CD14-positive monocyte (primary cell): ENCODE measurements at regions not wholly inside any gene's neighbourhood (a gene's known extent, or its start where the extent isn't known, plus 50 kb on each side); places are given as distances from the start of the nearest gene placed in this dataset.
"Not testable (repeated sequence)": the region's sequence is repeated elsewhere in the genome, so short reads cannot be mapped to it uniquely, and the experiment has no call there.

Experiments used
- DNase-seq, 3 donors: peaks; one replicate each; pipeline ENCODE4 v3.0.0-alpha.2; 2011 to 2022
- H2AFZ ChIP-seq: 2 replicates; pipeline ENCODE4 v1.6.0; 2012; ENCODE audit warnings: mild to moderate bottlenecking, low read depth, low read length, inconsistent platforms; ENCODE audit not compliant: insufficient read depth, poor library complexity, severe bottlenecking
- H3K27ac ChIP-seq, 2 donors: 1 replicate in 1 of 2; 2 replicates in 1 of 2; pipeline ENCODE4 v1.5.1; 2012 to 2013; ENCODE audit warnings: low read length in 2 of 2, control low read depth in 1 of 2, inconsistent platforms in 1 of 2, low read depth in 1 of 2, mild to moderate bottlenecking in 1 of 2
- H3K27me3 ChIP-seq, 2 donors: one replicate each; pipeline versions ENCODE4 v1.6.0 to v1.6.1; 2011 to 2013; ENCODE audit warnings: low read length in 2 of 2; ENCODE audit not compliant: control insufficient read depth in 2 of 2, insufficient read depth in 2 of 2
- H3K36me3 ChIP-seq, 2 donors: replicated peaks in 1 of 2; 1 replicate in 1 of 2; 2 replicates in 1 of 2; pipeline versions ENCODE4 v1.5.1 to v1.6.1; 2012 to 2013; ENCODE audit warnings: low read length in 2 of 2, control low read depth in 1 of 2, inconsistent platforms in 1 of 2, mild to moderate bottlenecking in 1 of 2; ENCODE audit not compliant: insufficient read depth in 2 of 2, control insufficient read depth in 1 of 2
- H3K4me1 ChIP-seq, 2 donors: 1 replicate in 1 of 2; 2 replicates in 1 of 2; pipeline versions ENCODE4 v1.5.1 to v1.6.1; 2012 to 2013; ENCODE audit warnings: low read length in 2 of 2, control low read depth in 1 of 2, inconsistent platforms in 1 of 2, mild to moderate bottlenecking in 1 of 2, moderate library complexity in 1 of 2; ENCODE audit not compliant: insufficient read depth in 2 of 2, control insufficient read depth in 1 of 2
- H3K4me2 ChIP-seq: replicated peaks from 2 replicates; pipeline ENCODE3; 2012; ENCODE audit warnings: low read length, moderate library complexity, mild to moderate bottlenecking; ENCODE audit not compliant: poor library complexity, severe bottlenecking; ENCODE audit errors: extremely low read depth
- H3K4me3 ChIP-seq, 3 experiments: fragments of 200-600 bp in 1 of 3; sonication (generic) in 1 of 3; replicated peaks in 1 of 3; 1 replicate in 2 of 3; 2 replicates in 1 of 3; pipeline ENCODE4 v1.5.1; 2011 to 2013; ENCODE audit warnings: low read length in 3 of 3, mild to moderate bottlenecking in 3 of 3, control low read depth in 2 of 3, low read depth in 2 of 3, inconsistent platforms in 1 of 3, moderate library complexity in 1 of 3
- H3K79me2 ChIP-seq: 2 replicates; pipeline ENCODE4 v1.6.0; 2012; ENCODE audit warnings: mild to moderate bottlenecking, control low read depth, inconsistent platforms, low read length, moderate library complexity; ENCODE audit not compliant: insufficient read depth
- H3K9ac ChIP-seq: 2 replicates; pipeline ENCODE4 v1.6.0; 2017; ENCODE audit warnings: low read length, mild to moderate bottlenecking; ENCODE audit not compliant: insufficient read depth, poor library complexity, severe bottlenecking
- H3K9me3 ChIP-seq, 2 donors: replicated peaks in 1 of 2; 1 replicate in 1 of 2; 2 replicates in 1 of 2; pipeline versions ENCODE4 v1.5.1 to v1.6.1; 2012 to 2013; ENCODE audit warnings: low read length in 2 of 2, control low read depth in 1 of 2; ENCODE audit not compliant: control insufficient read depth in 1 of 2, insufficient read depth in 1 of 2
- H4K20me1 ChIP-seq: 2 replicates; pipeline ENCODE4 v1.6.0; 2012; ENCODE audit warnings: mild to moderate bottlenecking, low read length, control low read depth, moderate library complexity; ENCODE audit not compliant: insufficient read depth
- H3K27ac Mint-ChIP-seq, 7 donors: one replicate each; pipeline ENCODE4 v1.8.0; 2020; ENCODE audit warnings: mild to moderate bottlenecking in 7 of 7, mixed read lengths in 7 of 7, moderate library complexity in 6 of 7, inconsistent platforms in 2 of 7
- H3K27me3 Mint-ChIP-seq, 3 donors: one replicate each; pipeline ENCODE4 v1.8.0; 2021 to 2022; ENCODE audit warnings: low read depth in 3 of 3, mild to moderate bottlenecking in 3 of 3, mixed read lengths in 3 of 3, moderate library complexity in 3 of 3, inconsistent platforms in 1 of 3
- H3K36me3 Mint-ChIP-seq, 2 donors: one replicate each; pipeline ENCODE4 v1.8.0; 2020; ENCODE audit warnings: mixed read lengths in 2 of 2, inconsistent platforms in 1 of 2, mild to moderate bottlenecking in 1 of 2
- H3K4me1 Mint-ChIP-seq: one replicate; pipeline ENCODE4 v1.8.0; 2020; ENCODE audit warnings: mild to moderate bottlenecking, mixed read lengths
- H3K4me3 Mint-ChIP-seq, 2 donors: one replicate each; pipeline ENCODE4 v1.8.0; 2020; ENCODE audit warnings: mild to moderate bottlenecking in 2 of 2, mixed read lengths in 2 of 2, moderate library complexity in 1 of 2
- H3K9me3 Mint-ChIP-seq, 7 donors: one replicate each; pipeline ENCODE4 v1.8.0; 2020 to 2022; ENCODE audit warnings: mixed read lengths in 7 of 7, mild to moderate bottlenecking in 6 of 7, moderate library complexity in 6 of 7, inconsistent platforms in 2 of 7
- WGBS: methylation state at CpG from one replicate; pipeline ENCODE4 v1.1.5; 2013; ENCODE audit warnings: missing lambda C conversion rate; ENCODE audit not compliant: insufficient coverage; 5-methylcytosine and 5-hydroxymethylcytosine counted together
- intact Hi-C, 2 donors: fragments of 100-400 bp; cut with micrococcal nuclease; formaldehyde crosslinking; loops; one replicate each; pipeline versions ENCODE4 v1.15.0 to v1.15.1; 2023
- TF ChIP-seq, protein P1 (sequence below): fragments of 200-600 bp; IDR thresholded peaks from one replicate; pipeline ENCODE4 v1.8.0; 2022; ENCODE audit warnings: antibody characterized with exemption, mild to moderate bottlenecking

DNA sequence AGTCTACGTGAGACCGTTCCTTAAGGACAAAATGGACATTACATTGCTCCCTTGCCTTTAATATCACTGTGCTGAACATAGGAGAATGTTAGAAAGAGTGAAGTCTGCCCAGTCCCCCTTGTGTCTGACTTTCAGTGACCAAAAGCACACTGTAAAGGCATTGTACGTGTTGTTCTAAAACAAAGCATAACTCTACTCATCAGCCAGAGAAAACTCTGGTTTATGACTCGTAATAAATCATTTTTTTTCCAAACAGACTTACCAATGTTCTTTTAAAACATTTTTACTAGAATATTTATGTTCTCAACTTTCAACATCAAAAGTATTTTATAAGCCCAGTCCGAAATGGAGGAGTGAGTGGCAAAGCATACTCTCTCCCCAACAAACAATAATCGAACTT is 262.5 kb downstream of the GJA1 start:
- H3K9me3 ChIP-seq: peaks cover 0 to 2% of the 10 kb centered on the region in 2 donors
- H3K27me3 ChIP-seq: no peaks in the 10 kb centered on the region
- H3K79me2 ChIP-seq: no peaks in the 10 kb centered on the region
- TF ChIP-seq, protein P1, sequence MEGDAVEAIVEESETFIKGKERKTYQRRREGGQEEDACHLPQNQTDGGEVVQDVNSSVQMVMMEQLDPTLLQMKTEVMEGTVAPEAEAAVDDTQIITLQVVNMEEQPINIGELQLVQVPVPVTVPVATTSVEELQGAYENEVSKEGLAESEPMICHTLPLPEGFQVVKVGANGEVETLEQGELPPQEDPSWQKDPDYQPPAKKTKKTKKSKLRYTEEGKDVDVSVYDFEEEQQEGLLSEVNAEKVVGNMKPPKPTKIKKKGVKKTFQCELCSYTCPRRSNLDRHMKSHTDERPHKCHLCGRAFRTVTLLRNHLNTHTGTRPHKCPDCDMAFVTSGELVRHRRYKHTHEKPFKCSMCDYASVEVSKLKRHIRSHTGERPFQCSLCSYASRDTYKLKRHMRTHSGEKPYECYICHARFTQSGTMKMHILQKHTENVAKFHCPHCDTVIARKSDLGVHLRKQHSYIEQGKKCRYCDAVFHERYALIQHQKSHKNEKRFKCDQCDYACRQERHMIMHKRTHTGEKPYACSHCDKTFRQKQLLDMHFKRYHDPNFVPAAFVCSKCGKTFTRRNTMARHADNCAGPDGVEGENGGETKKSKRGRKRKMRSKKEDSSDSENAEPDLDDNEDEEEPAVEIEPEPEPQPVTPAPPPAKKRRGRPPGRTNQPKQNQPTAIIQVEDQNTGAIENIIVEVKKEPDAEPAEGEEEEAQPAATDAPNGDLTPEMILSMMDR: no peak
- no peak overlapping the region for H3K4me3 Mint-ChIP-seq
- H2AFZ ChIP-seq: no peak overlapping the region
- H3K9me3 Mint-ChIP-seq: peaks cover under 1 to 7% (median 3%) of the 10 kb centered on the region in 7 donors
- WGBS: 100% methylated on average over 1 of the region's 6 CpGs
- H4K20me1 ChIP-seq: no peaks in the 10 kb centered on the region
- H3K27me3 Mint-ChIP-seq: no peaks in the 10 kb centered on the region
- no peaks in the 10 kb centered on the region for H3K4me1 ChIP-seq
- H3K4me1 Mint-ChIP-seq: no peaks in the 10 kb centered on the region
- H3K4me2 ChIP-seq: no peak overlapping the region
- H3K36me3 Mint-ChIP-seq: no peaks in the 10 kb centered on the region
- no peaks in the 10 kb centered on the region for H3K36me3 ChIP-seq
- DNase-seq: no peak
- H3K27ac ChIP-seq: no peak overlapping the region
- intact Hi-C loops: no loop called here
- no peak overlapping the region for H3K4me3 ChIP-seq
- no peak overlapping the region for H3K27ac Mint-ChIP-seq
- no peak overlapping the region for H3K9ac ChIP-seq

DNA sequence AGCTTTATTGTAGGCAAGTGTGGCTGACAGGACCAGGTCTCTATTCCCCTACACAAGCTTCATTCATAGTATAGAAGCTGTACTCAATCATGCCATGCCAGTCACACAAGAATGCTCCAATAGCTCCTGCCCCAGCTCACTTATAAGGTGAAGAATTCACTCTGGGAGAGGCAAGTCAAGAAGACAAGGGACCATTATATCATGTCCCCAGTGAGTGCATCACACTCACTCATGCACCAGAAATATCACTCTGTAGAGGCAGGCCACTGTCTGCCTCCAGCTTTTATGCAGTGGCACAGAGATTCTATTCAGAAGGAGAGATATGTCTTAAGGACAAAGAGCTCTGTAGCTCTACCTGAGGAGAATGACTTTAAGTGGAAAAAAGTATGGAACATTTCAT is 263.2 kb downstream of the GJA1 start:
- Histone ChIP-seq H3K9me3 (peaks cover 0 to 9% of the 10 kb centered on the region in 2 donors), H3K27ac (no peak overlapping the region), H3K4me1 (no peaks in the 10 kb centered on the region), H3K4me3 (no peak overlapping the region), H3K79me2 (no peaks in the 10 kb centered on the region), H3K9ac (no peak overlapping the region), H3K36me3 (no peaks in the 10 kb centered on the region), H3K4me2 (no peak overlapping the region), H2AFZ (no peak overlapping the region), H3K27me3 (no peaks in the 10 kb centered on the region), H4K20me1 (no peaks in the 10 kb centered on the region)
- Mint-ChIP-seq H3K27ac (no peak overlapping the region), H3K36me3 (no peaks in the 10 kb centered on the region), H3K4me3 (no peak overlapping the region), H3K27me3 (no peaks in the 10 kb centered on the region), H3K9me3 (peaks cover 2 to 10% (median 6%) of the 10 kb centered on the region in 7 donors), H3K4me1 (no peaks in the 10 kb centered on the region)
- intact Hi-C loops: no loop called here
- DNase-seq: no peak
- TF ChIP-seq, protein P1: no peak

DNA sequence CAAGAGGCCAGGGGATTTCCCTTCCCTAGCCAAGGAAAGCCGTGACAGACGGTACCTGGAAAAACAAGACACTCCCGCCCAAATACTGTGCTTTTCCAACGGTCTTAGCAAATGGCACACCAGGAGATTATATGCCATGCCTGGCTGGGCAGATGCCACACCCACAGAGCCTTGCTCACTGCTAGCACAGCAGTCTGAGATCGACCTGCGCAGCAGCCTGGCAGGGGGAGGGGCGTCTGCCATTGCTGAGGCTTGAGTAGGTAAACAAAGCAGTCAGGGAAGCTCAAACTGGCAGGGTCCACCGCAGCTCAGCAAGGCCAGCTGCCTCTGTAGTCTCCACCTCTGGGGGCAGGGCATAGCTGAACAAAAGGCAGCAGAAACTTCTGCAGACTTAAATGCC is 267.7 kb downstream of the GJA1 start:
- H3K27me3 ChIP-seq, H3K9ac ChIP-seq, H2AFZ ChIP-seq, H3K79me2 ChIP-seq, H3K36me3 Mint-ChIP-seq, H4K20me1 ChIP-seq, H3K4me3 ChIP-seq, H3K4me2 ChIP-seq, H3K36me3 ChIP-seq, DNase-seq, H3K4me3 Mint-ChIP-seq, H3K4me1 ChIP-seq, H3K27me3 Mint-ChIP-seq, intact Hi-C loops, H3K27ac ChIP-seq, H3K4me1 Mint-ChIP-seq, H3K27ac Mint-ChIP-seq: not testable (repeated sequence)
- H3K9me3 ChIP-seq: peaks cover 0 to 10% of the 10 kb centered on the region in 2 donors
- WGBS: 85% methylated on average over 7 of the region's 8 CpGs
- H3K9me3 Mint-ChIP-seq: peaks cover 2 to 24% (median 8%) of the 10 kb centered on the region in 7 donors
